ENCODE measurements at regions not wholly inside any gene's neighbourhood (a gene's known extent, or its start where the extent isn't known, plus 50 kb on each side); places are given as distances from the start of the nearest gene placed in this dataset.

- TF ChIP-seq POLR2A (IDR thresholded peaks at IDR 0.05), result no peak
- no peak for TF ChIP-seq CTCF (IDR thresholded peaks at IDR 0.05)
- H3K4me1 ChIP-seq, result peaks cover 0 to 7% (median 0%) of the 10 kb centered on the region in 3 donors
- no peak overlapping the region for H3K4me3 ChIP-seq
- no peaks in the 10 kb centered on the region for H3K27me3 ChIP-seq
- no peak for DNase-seq
- H3K27ac ChIP-seq, result no peak overlapping the region
- H3K36me3 ChIP-seq, result no peaks in the 10 kb centered on the region
- 55% methylated on average over 3 of the region's 6 CpGs; no CpG with 5 or more reads in 1 of the 2 donors for WGBS, 2 donors
- intact Hi-C loops (cut with DNase I), result no loop called here
- no peaks in the 10 kb centered on the region for H3K9me3 ChIP-seq
These were observed 348.1 kb downstream of the CDC5L start for GRCh38 chr6:44735630-44735963.

GRCh38 chr6:44737341-44737740 is 349.8 kb downstream of the CDC5L start:
- Histone ChIP-seq H3K4me1 (peaks cover 0 to 7% (median 0%) of the 10 kb centered on the region in 3 donors), H3K27me3 (no peaks in the 10 kb centered on the region), H3K9me3 (no peaks in the 10 kb centered on the region), H3K27ac (no peak overlapping the region), H3K36me3 (no peaks in the 10 kb centered on the region), H3K4me3 (no peak overlapping the region)
- intact Hi-C loops (cut with DNase I), result no loop called here
- DNase-seq, result no peak
- WGBS, 2 donors, result 90 to 92% methylated on average over 4 to 8 of the region's 9 CpGs
- TF ChIP-seq CTCF (IDR thresholded peaks at IDR 0.05) (no peak), POLR2A (IDR thresholded peaks at IDR 0.05) (no peak)

- TF ChIP-seq POLR2A (IDR thresholded peaks at IDR 0.05) (no peak), CTCF (IDR thresholded peaks at IDR 0.05) (no peak)
- Histone ChIP-seq H3K4me1 (peaks cover 0 to 7% (median 0%) of the 10 kb centered on the region in 3 donors), H3K4me3 (no peak overlapping the region), H3K36me3 (no peaks in the 10 kb centered on the region), H3K9me3 (no peaks in the 10 kb centered on the region), H3K27me3 (no peaks in the 10 kb centered on the region), H3K27ac (no peak overlapping the region)
- WGBS, 2 donors, result 50 to 75% methylated on average over 3 to 6 of the region's 6 CpGs
- intact Hi-C loops (cut with DNase I), result no loop called here
- DNase-seq, result no peak
These were observed 350.5 kb downstream of the CDC5L start for GRCh38 chr6:44737829-44738528.

GRCh38 chr6:44738601-44739146 is 351.2 kb downstream of the CDC5L start:
- TF ChIP-seq CTCF (IDR thresholded peaks at IDR 0.05) (no peak), POLR2A (IDR thresholded peaks at IDR 0.05) (no peak)
- Histone ChIP-seq H3K36me3 (no peaks in the 10 kb centered on the region), H3K4me3 (no peak overlapping the region), H3K27me3 (no peaks in the 10 kb centered on the region), H3K27ac (no peak overlapping the region), H3K9me3 (no peaks in the 10 kb centered on the region), H3K4me1 (peaks cover 0 to 7% (median 0%) of the 10 kb centered on the region in 3 donors)
- no peak for DNase-seq
- intact Hi-C loops (cut with DNase I), result no loop called here
- 79 to 80% methylated on average over 6 to 7 of the region's 8 CpGs for whole genome bisulfite sequencing, 2 donors

GRCh38 chr6:44739181-44739580 is 351.7 kb downstream of the CDC5L start:
- H3K27ac ChIP-seq, result no peak overlapping the region
- H3K36me3 ChIP-seq, result no peaks in the 10 kb centered on the region
- no peaks in the 10 kb centered on the region for H3K9me3 ChIP-seq
- H3K4me3 ChIP-seq, result no peak overlapping the region
- TF ChIP-seq POLR2A (IDR thresholded peaks at IDR 0.05) (no peak), CTCF (IDR thresholded peaks at IDR 0.05) (no peak)
- 84 to 88% methylated on average over 9 to 16 of the region's 16 CpGs for WGBS, 2 donors
- no peaks in the 10 kb centered on the region for H3K27me3 ChIP-seq
- H3K4me1 ChIP-seq, result peaks cover 0 to 7% (median 0%) of the 10 kb centered on the region in 3 donors
- DNase-seq, result no peak
- intact Hi-C loops (cut with DNase I), result no loop called here
